LNCAP (cell line): ENCODE measurements at regions not wholly inside any gene's neighbourhood (a gene's known extent, or its start where the extent isn't known, plus 50 kb on each side); places are given as distances from the start of the nearest gene placed in this dataset.

Experiments used
- CTCF ChIP-seq: fragments of 450-650 bp; IDR thresholded peaks from 2 replicates; pipeline ENCODE4 v1.5.1; 2017; ENCODE audit warnings: mild to moderate bottlenecking

- TF ChIP-seq CTCF, result no peak
Observed at GRCh38 chr5:56313004-56313531, 79.9 kb upstream of the ANKRD55 start.

- TF ChIP-seq CTCF, result no peak
Observed at GRCh38 chr5:56311306-56311905, 78.3 kb upstream of the ANKRD55 start.

GRCh38 chr5:56310711-56311204 lies 77.6 kb upstream of the ANKRD55 start:
- no peak for TF ChIP-seq CTCF

GRCh38 chr5:56309262-56309826 lies 76.2 kb upstream of the ANKRD55 start:
- no peak for TF ChIP-seq CTCF

GRCh38 chr5:56307714-56308333 lies 74.7 kb upstream of the ANKRD55 start:
- no peak for TF ChIP-seq CTCF

GRCh38 chr5:56306433-56307150 lies 73.5 kb upstream of the ANKRD55 start:
- TF ChIP-seq CTCF, result no peak
